GM23338 (cell line): ENCODE measurements at regions not wholly inside any gene's neighbourhood (a gene's known extent, or its start where the extent isn't known, plus 50 kb on each side); places are given as distances from the start of the nearest gene placed in this dataset.

Source experiments
- ATAC-seq: fragments of 200-7000 bp; cut with Tn5 transposase; 3 replicates; pipeline ENCODE4 v1.9.1; 2020
- DNase-seq: peaks from one replicate; pipeline ENCODE4 v3.0.0-alpha.2; 2015; ENCODE audit warnings: low spot score
- H2AFZ ChIP-seq: fragments of 200-600 bp; sonication (generic); 2 replicates; pipeline ENCODE4 v1.8.0; 2016; ENCODE audit warnings: antibody characterized with exemption, mild to moderate bottlenecking, moderate library complexity
- H3F3A ChIP-seq: fragments of 200-600 bp; sonication (generic); replicated peaks from 2 replicates; pipeline ENCODE4 v1.8.0; 2017; ENCODE audit warnings: antibody characterized with exemption, mixed run types, low read depth
- H3K27ac ChIP-seq: fragments of 200-600 bp; sonication (generic); 2 replicates; pipeline ENCODE4 v1.6.1; 2016; ENCODE audit warnings: low read depth
- H3K27me3 ChIP-seq: fragments of 200-600 bp; sonication (generic); 2 replicates; pipeline ENCODE4 v1.8.0; 2016; ENCODE audit warnings: mild to moderate bottlenecking, mixed run types, moderate library complexity; ENCODE audit not compliant: insufficient read depth
- H3K36me3 ChIP-seq: fragments of 200-600 bp; sonication (generic); 2 replicates; pipeline ENCODE4 v1.8.0; 2016; ENCODE audit warnings: mild to moderate bottlenecking; ENCODE audit not compliant: insufficient read depth
- H3K4me1 ChIP-seq: fragments of 200-600 bp; sonication (generic); 2 replicates; pipeline ENCODE4 v1.8.0; 2016; ENCODE audit warnings: mild to moderate bottlenecking, moderate library complexity; ENCODE audit not compliant: insufficient read depth
- H3K4me2 ChIP-seq: fragments of 200-600 bp; sonication (generic); 2 replicates; pipeline ENCODE4 v1.7.1; 2017; ENCODE audit warnings: mixed run types
- H3K4me3 ChIP-seq: fragments of 200-600 bp; sonication (generic); 2 replicates; pipeline ENCODE4 v1.6.1; 2016; ENCODE audit warnings: mixed run types
- H3K79me2 ChIP-seq: fragments of 200-600 bp; sonication (generic); replicated peaks from 2 replicates; pipeline ENCODE4 v1.8.0; 2017; ENCODE audit warnings: mild to moderate bottlenecking; ENCODE audit not compliant: insufficient read depth
- H3K9me2 ChIP-seq: fragments of 200-600 bp; sonication (generic); 2 replicates; pipeline ENCODE4 v1.8.0; 2017; ENCODE audit not compliant: insufficient read depth
- H4K20me1 ChIP-seq: fragments of 200-600 bp; sonication (generic); replicated peaks from 2 replicates; pipeline ENCODE4 v1.8.0; 2017; ENCODE audit warnings: mild to moderate bottlenecking; ENCODE audit not compliant: insufficient read depth
- H3K27ac Mint-ChIP-seq: 2 replicates; pipeline ENCODE4 v1.8.0; 2020; ENCODE audit warnings: inconsistent platforms, mild to moderate bottlenecking, moderate library complexity, mixed read lengths
- H3K27me3 Mint-ChIP-seq: 3 replicates; pipeline ENCODE4 v1.8.0; 2022; ENCODE audit warnings: low read depth, mild to moderate bottlenecking, moderate library complexity, mixed read lengths, inconsistent platforms; ENCODE audit not compliant: insufficient read depth, poor library complexity
- H3K36me3 Mint-ChIP-seq: 3 replicates; pipeline ENCODE4 v1.8.0; 2021; ENCODE audit warnings: low read depth, mild to moderate bottlenecking, inconsistent platforms, moderate library complexity, mixed read lengths
- H3K4me1 Mint-ChIP-seq: 3 replicates; pipeline ENCODE4 v1.8.0; 2020; ENCODE audit warnings: mild to moderate bottlenecking, inconsistent platforms, mixed read lengths
- H3K4me3 Mint-ChIP-seq: 3 replicates; pipeline ENCODE4 v1.8.0; 2021; ENCODE audit warnings: moderate library complexity, mild to moderate bottlenecking, inconsistent platforms, mixed read lengths
- H3K9me3 Mint-ChIP-seq: 3 replicates; pipeline ENCODE4 v1.8.0; 2020; ENCODE audit warnings: moderate library complexity, mild to moderate bottlenecking, inconsistent platforms, mixed read lengths
- CREB1 ChIP-seq: fragments of 250-450 bp; sonication (Bioruptor Pico); IDR thresholded peaks from 2 replicates; pipeline ENCODE4 v1.5.0; 2020; ENCODE audit warnings: low read depth, mild to moderate bottlenecking, moderate library complexity
- CTCF ChIP-seq, 2 experiments: fragments of 200-600 bp in 1 of 2; sonication (generic) in 1 of 2; conservative IDR thresholded peaks; 2 replicates each; pipeline versions ENCODE4 v1.5.1 to v1.6.1; 2016 to 2017; ENCODE audit warnings: antibody characterized with exemption in 2 of 2, low read depth in 2 of 2, mild to moderate bottlenecking in 2 of 2, moderate library complexity in 1 of 2
- ETS1 ChIP-seq: IDR thresholded peaks from 2 replicates; pipeline ENCODE4 v1.6.1; 2016; ENCODE audit warnings: antibody characterized with exemption
- EZH2 ChIP-seq: fragments of 200-600 bp; sonication (generic); IDR thresholded peaks from one replicate; pipeline ENCODE4 v1.8.0; 2017; ENCODE audit warnings: antibody characterized with exemption, mild to moderate bottlenecking, low read depth; ENCODE audit not compliant: unreplicated experiment
- EZH2phosphoT487 ChIP-seq: fragments of 200-600 bp; sonication (generic); IDR thresholded peaks from one replicate; pipeline ENCODE4 v1.8.1; 2018; ENCODE audit warnings: antibody characterized with exemption; ENCODE audit not compliant: unreplicated experiment
- JUNB ChIP-seq: IDR thresholded peaks from one replicate; pipeline ENCODE4 v1.6.1; 2016; ENCODE audit warnings: antibody characterized with exemption; ENCODE audit not compliant: unreplicated experiment
- NANOG ChIP-seq: IDR thresholded peaks from 2 replicates; pipeline ENCODE4 v1.6.1; 2016; ENCODE audit warnings: antibody characterized with exemption, borderline replicate concordance
- POLR2AphosphoS5 ChIP-seq: IDR thresholded peaks from 2 replicates; pipeline ENCODE4 v1.6.1; 2016; ENCODE audit warnings: antibody characterized with exemption, low read depth
- REST ChIP-seq: IDR thresholded peaks from one replicate; pipeline ENCODE4 v1.6.1; 2018; ENCODE audit warnings: antibody characterized with exemption; ENCODE audit not compliant: unreplicated experiment
- STAT1 ChIP-seq: IDR thresholded peaks from one replicate; pipeline ENCODE4 v1.6.1; 2016; ENCODE audit warnings: antibody characterized with exemption; ENCODE audit not compliant: unreplicated experiment
- ZNF114 ChIP-seq: fragments of 250-450 bp; sonication (Bioruptor Pico); IDR thresholded peaks from 2 replicates; pipeline ENCODE4 v1.5.0; 2020; ENCODE audit warnings: mild to moderate bottlenecking, moderate library complexity
- ZNF331 ChIP-seq: fragments of 250-450 bp; sonication (Bioruptor Pico); IDR thresholded peaks from 2 replicates; pipeline ENCODE4 v1.5.0; 2020; ENCODE audit warnings: low read depth, mild to moderate bottlenecking, moderate library complexity
- ZNF462 ChIP-seq: fragments of 250-450 bp; sonication (Bioruptor Pico); IDR thresholded peaks from 2 replicates; pipeline ENCODE4 v1.5.0; 2020; ENCODE audit warnings: mild to moderate bottlenecking, moderate library complexity

- H3K9me2 ChIP-seq = no peaks in the 10 kb centered on the region
- no peak overlapping the region for H3K4me3 ChIP-seq
- Mint-ChIP-seq H3K4me3 (no peak overlapping the region), H3K27ac (no peak overlapping the region), H3K27me3 (no peaks in the 10 kb centered on the region), H3K9me3 (peaks cover 3% of the 10 kb centered on the region), H3K36me3 (no peaks in the 10 kb centered on the region), H3K4me1 (no peaks in the 10 kb centered on the region)
- H3K4me2 ChIP-seq = no peak overlapping the region
- H2AFZ ChIP-seq = no peak overlapping the region
- H4K20me1 ChIP-seq = no peaks in the 10 kb centered on the region
- H3K27ac ChIP-seq = no peak overlapping the region
- no peak for DNase-seq
- no peak for ATAC-seq
- H3K36me3 ChIP-seq = no peaks in the 10 kb centered on the region
- no peaks in the 10 kb centered on the region for H3K4me1 ChIP-seq
- no peaks in the 10 kb centered on the region for H3F3A ChIP-seq
- TF ChIP-seq EZH2 = no peak
- TF ChIP-seq NANOG = no peak
- no peak for TF ChIP-seq ZNF331 (CRISPR knock-in tag)
- TF ChIP-seq STAT1 = no peak
- no peak for TF ChIP-seq POLR2AphosphoS5
- no peak for TF ChIP-seq ZNF462 (CRISPR knock-in tag)
- no peak for TF ChIP-seq REST
- no peak for TF ChIP-seq ZNF114
- no peak for TF ChIP-seq JUNB
- TF ChIP-seq ETS1 = no peak
- TF ChIP-seq CREB1 (CRISPR knock-in tag) = no peak
- no peak for TF ChIP-seq CTCF (conservative IDR thresholded peaks at IDR 0.05; ENCODE audit: low read depth in 2 of 2)
- TF ChIP-seq EZH2phosphoT487 = no peak
- no peaks in the 10 kb centered on the region for H3K27me3 ChIP-seq
- no peaks in the 10 kb centered on the region for H3K79me2 ChIP-seq
Measured at GRCh38 chr3:22777834-22778233, 425.3 kb upstream of the UBE2E2 start.
